K562 (cell line): ENCODE measurements at regions not wholly inside any gene's neighbourhood (a gene's known extent, or its start where the extent isn't known, plus 50 kb on each side); places are given as distances from the start of the nearest gene placed in this dataset.
A peak's percentile ranks its signal among the peaks of the same experiment; 100 is the strongest.

Source experiments
- ATAC-seq: fragments of 200-7000 bp; cut with Tn5 transposase; 3 replicates; pipeline ENCODE4 v1.9.1; 2020; ENCODE audit warnings: moderate library complexity
- BruUV-seq: library from RNA; stranded (reverse); fragments of 400-500 nt; replicated peaks from 2 replicates; lab custom pipeline; 2021; lab: Mats Ljungman, UMichigan
- CTCF ChIA-PET: fragments of 300-600 bp; formaldehyde crosslinking; extraction: SDS; loops from one replicate; lab custom pipeline; 2021; ENCODE audit warnings: low intra/inter-chr PET ratio; lab: Yijun Ruan, JAX
- POLR2A ChIA-PET: fragments of 300-600, 350-650 bp; sonication (Branson Sonifier 250); formaldehyde crosslinking; extraction: SDS; loops from one replicate; lab custom pipeline; 2021; ENCODE audit warnings: antibody characterized with exemption, inconsistent platforms; lab: Yijun Ruan, JAX
- DNase-seq, 4 experiments: peaks; one replicate each; pipeline versions ENCODE4 v3.0.0 to v3.0.0-alpha.2; 2011 to 2018; ENCODE audit warnings: low spot score in 3 of 4, mixed read lengths in 3 of 4; ENCODE audit errors: extremely low read depth in 1 of 4
- FAIRE-seq: peaks from 2 replicates; lab custom pipeline; 2011; peaks lifted over from hg19 to GRCh38; lab: Jason Lieb, UNC
- H2AFZ ChIP-seq: 2 replicates; pipeline ENCODE4 v1.6.0; 2011; ENCODE audit warnings: low read depth, low read length, control low read depth, inconsistent platforms
- H3K27ac ChIP-seq: fragments of 200-600 bp; 3 replicates; pipeline ENCODE4 v1.8.0; 2011; ENCODE audit warnings: low read depth, mild to moderate bottlenecking, control low read depth, inconsistent platforms, low read length, moderate library complexity, mixed read lengths; ENCODE audit errors: extremely low read depth
- H3K27me3 ChIP-seq, 2 experiments: fragments of 300-600 bp in 1 of 2; 2 replicates in 1 of 2; 3 replicates in 1 of 2; pipeline versions ENCODE4 v1.6.0 to v1.8.0; 2011; ENCODE audit warnings: inconsistent platforms in 2 of 2, low read length in 2 of 2, mild to moderate bottlenecking in 1 of 2, mixed read lengths in 1 of 2, moderate library complexity in 1 of 2; ENCODE audit not compliant: control insufficient read depth in 2 of 2, insufficient read depth in 2 of 2
- H3K36me3 ChIP-seq: fragments of 300-600 bp; 3 replicates; pipeline ENCODE4 v1.8.0; 2011; ENCODE audit warnings: mild to moderate bottlenecking, low read length, inconsistent platforms; ENCODE audit not compliant: control insufficient read depth, insufficient read depth
- H3K4me1 ChIP-seq, 2 experiments: fragments of 200-600 bp in 1 of 2; replicated peaks in 1 of 2; 2 replicates in 1 of 2; 3 replicates in 1 of 2; pipeline versions ENCODE4 v1.5.1 to v1.8.0; 2011; ENCODE audit warnings: inconsistent platforms in 2 of 2, low read length in 2 of 2, mild to moderate bottlenecking in 1 of 2, mixed read lengths in 1 of 2, moderate library complexity in 1 of 2; ENCODE audit not compliant: control insufficient read depth in 2 of 2, insufficient read depth in 2 of 2
- H3K4me2 ChIP-seq: 2 replicates; pipeline ENCODE4 v1.6.1; 2011; ENCODE audit warnings: low read length, control low read depth, inconsistent platforms, mixed read lengths; ENCODE audit not compliant: insufficient read depth
- H3K4me3 ChIP-seq: fragments of 200-600 bp; sonication (generic), shearing (Covaris generic); 2 replicates; pipeline ENCODE4 v1.5.1; 2016; ENCODE audit warnings: control low read depth, inconsistent platforms
- H3K79me2 ChIP-seq: fragments of 200-600 bp; 3 replicates; pipeline ENCODE4 v1.8.0; 2011; ENCODE audit warnings: low read length, inconsistent platforms; ENCODE audit not compliant: control insufficient read depth, insufficient read depth
- H3K9ac ChIP-seq, 2 experiments: 2 replicates each; pipeline versions ENCODE4 v1.6.0 to v1.6.1; 2011; ENCODE audit warnings: low read depth in 2 of 2, low read length in 2 of 2, control low read depth in 1 of 2, inconsistent platforms in 1 of 2, mild to moderate bottlenecking in 1 of 2, mixed read lengths in 1 of 2; ENCODE audit not compliant: insufficient read depth in 1 of 2
- H3K9me1 ChIP-seq: one replicate; pipeline ENCODE4 v1.6.0; 2011; ENCODE audit warnings: inconsistent platforms, mild to moderate bottlenecking, low read length, moderate library complexity; ENCODE audit not compliant: control insufficient read depth, insufficient read depth
- H3K9me3 ChIP-seq: replicated peaks from 2 replicates; pipeline ENCODE4 v1.5.1; 2011; ENCODE audit warnings: low read depth, low read length, inconsistent platforms; ENCODE audit not compliant: control insufficient read depth, insufficient read depth
- H4K20me1 ChIP-seq: replicated peaks from 2 replicates; pipeline ENCODE4 v1.6.1; 2011; ENCODE audit warnings: low read length, inconsistent platforms, mixed read lengths; ENCODE audit not compliant: control insufficient read depth, insufficient read depth
- FOXK1 ChIP-seq: sonication (generic); formaldehyde crosslinking; IDR thresholded peaks from 2 replicates; pipeline ENCODE4 v1.8.0; 2022; ENCODE audit warnings: missing genetic modification reagents, mild to moderate bottlenecking, borderline replicate concordance
- HLTF ChIP-seq: fragments of 450-650 bp; IDR thresholded peaks from 2 replicates; pipeline ENCODE4 v1.6.1; 2016
- LCOR ChIP-seq: sonication (generic); formaldehyde crosslinking; IDR thresholded peaks from 2 replicates; pipeline ENCODE4 v1.8.0; 2022; ENCODE audit warnings: mild to moderate bottlenecking, missing genetic modification reagents
- NFATC3 ChIP-seq: fragments of 450-650 bp; IDR thresholded peaks from 2 replicates; pipeline ENCODE4 v1.6.1; 2017; ENCODE audit warnings: mild to moderate bottlenecking
- PTBP1 ChIP-seq: fragments of 200-400 bp; formaldehyde crosslinking; IDR thresholded peaks from 2 replicates; pipeline ENCODE4 v1.6.1; 2017; ENCODE audit warnings: low read depth, low read length
- PTRF ChIP-seq: fragments of 450-650 bp; IDR thresholded peaks from 2 replicates; pipeline ENCODE4 v1.6.1; 2016; ENCODE audit warnings: mild to moderate bottlenecking, missing genetic modification characterization, missing compliant biosample characterization
- PTTG1 ChIP-seq: fragments of 450-650 bp; IDR thresholded peaks from 2 replicates; pipeline ENCODE4 v1.6.1; 2016; ENCODE audit warnings: low read depth, mild to moderate bottlenecking, missing genetic modification characterization, missing compliant biosample characterization
- SETDB1 ChIP-seq: IDR thresholded peaks from one replicate; pipeline ENCODE4 v1.6.1; 2012; ENCODE audit warnings: low read length, control low read depth, inconsistent platforms
- SRSF3 ChIP-seq: fragments of 200-400 bp; formaldehyde crosslinking; IDR thresholded peaks from 2 replicates; pipeline ENCODE4 v1.6.1; 2016; ENCODE audit warnings: mild to moderate bottlenecking, low read length, moderate library complexity; ENCODE audit not compliant: insufficient read depth
- TFAM ChIP-seq: fragments of 250-450 bp; sonication (Bioruptor Pico); conservative IDR thresholded peaks from 2 replicates; pipeline ENCODE4 v1.5.0; 2021; ENCODE audit warnings: mild to moderate bottlenecking, moderate library complexity
- YY1 ChIP-seq, 3 experiments: IDR thresholded peaks; 2 replicates each; pipeline ENCODE4 v1.6.1; 2011; ENCODE audit warnings: low read length in 2 of 3, mild to moderate bottlenecking in 2 of 3, moderate library complexity in 2 of 3, borderline replicate concordance in 1 of 3, control low read depth in 1 of 3, low read depth in 1 of 3; ENCODE audit not compliant: insufficient read depth in 3 of 3, insufficient replicate concordance in 2 of 3, control insufficient read depth in 1 of 3, insufficient read length in 1 of 3; ENCODE audit errors: extremely low read depth in 1 of 3
- ZBTB7A ChIP-seq: IDR thresholded peaks from 2 replicates; pipeline ENCODE4 v1.6.1; 2011; ENCODE audit warnings: low read depth, mild to moderate bottlenecking, low read length, moderate library complexity, borderline replicate concordance; ENCODE audit not compliant: control insufficient read depth
- ZNF764 ChIP-seq: fragments of 250-450 bp; sonication (Bioruptor Pico); IDR thresholded peaks from 2 replicates; pipeline ENCODE4 v1.4.0; 2020; ENCODE audit warnings: low read depth, mild to moderate bottlenecking, moderate library complexity
- WGBS: fragments of 100-300 bp; shearing (Covaris generic); methylation state at CpG from one replicate; pipeline ENCODE4 v1.1.6; 2016; ENCODE audit warnings: low coverage, mixed read lengths; ENCODE audit not compliant: insufficient coverage; ENCODE audit errors: missing lambda C conversion rate; 5-methylcytosine and 5-hydroxymethylcytosine counted together
- in situ Hi-C: fragments of 300-500 bp; cut with MboI; formaldehyde crosslinking; loops from 4 replicates; pipeline ENCODE4 v1.15.0; 2018; ENCODE audit warnings: inconsistent platforms, mixed read lengths
- intact Hi-C: fragments of 100-400 bp; cut with micrococcal nuclease; formaldehyde crosslinking; loops from 2 replicates; pipeline ENCODE4 v1.14.2; 2022
- TF ChIP-seq, protein P1 (sequence below): fragments of 450-650 bp; formaldehyde crosslinking; conservative IDR thresholded peaks from 2 replicates; pipeline ENCODE4 v1.4.0; 2022; ENCODE audit warnings: mild to moderate bottlenecking, missing genetic modification characterization
- TF ChIP-seq, protein P2 (sequence below): fragments of 250-450 bp; sonication (Bioruptor Pico); IDR thresholded peaks from 2 replicates; pipeline ENCODE4 v1.4.0; 2020; ENCODE audit warnings: mild to moderate bottlenecking, moderate library complexity
- TF ChIP-seq, protein P3 (sequence below): fragments of 450-650 bp; IDR thresholded peaks from 2 replicates; pipeline ENCODE4 v1.6.1; 2016; ENCODE audit warnings: low read depth, mild to moderate bottlenecking, moderate library complexity
- TF ChIP-seq, protein P4 (sequence below): fragments of 450-650 bp; IDR thresholded peaks from 2 replicates; pipeline ENCODE4 v1.6.1; 2017; ENCODE audit warnings: antibody characterized with exemption

DNA sequence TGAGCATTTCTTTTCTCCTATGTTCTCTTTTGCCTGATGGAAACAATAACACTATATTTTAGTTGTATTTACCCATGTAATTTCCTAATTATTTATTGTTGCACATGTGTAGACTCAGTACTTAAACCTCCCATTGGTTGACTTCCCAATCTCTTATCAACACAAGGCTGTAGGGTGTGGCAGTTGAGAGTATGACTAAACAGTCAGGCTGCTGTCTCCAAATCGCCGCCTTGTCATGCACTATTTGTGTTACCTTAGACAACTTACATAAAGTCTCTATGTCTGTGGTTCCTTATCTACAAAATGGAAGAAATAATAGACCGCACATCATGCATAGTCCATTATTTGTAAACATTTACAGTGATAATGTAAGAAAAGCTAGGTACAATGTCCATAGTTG, 68.9 kb upstream of the EFNA5 start:
- in situ Hi-C loops, result no loop called here
- Histone ChIP-seq H3K4me3 (no peak overlapping the region), H3K27ac (no peak overlapping the region), H3K9ac (no peak overlapping the region), H4K20me1 (no peaks in the 10 kb centered on the region), H3K36me3 (no peaks in the 10 kb centered on the region), H2AFZ (no peak overlapping the region), H3K9me3 (no peaks in the 10 kb centered on the region), H3K27me3 (no peaks in the 10 kb centered on the region), H3K4me2 (no peak overlapping the region), H3K79me2 (no peaks in the 10 kb centered on the region), H3K4me1 (no peaks in the 10 kb centered on the region), H3K9me1 (no peaks in the 10 kb centered on the region)
- ChIA-PET POLR2A (no interaction called here), CTCF (no interaction called here)
- intact Hi-C loops, result no loop called here
- no peak for ATAC-seq
- FAIRE-seq, result no peak
- TF ChIP-seq HLTF (no peak), SETDB1 (no peak), LCOR (no peak), PTTG1 (no peak), SRSF3 (no peak), PTBP1 (no peak), ZBTB7A (no peak), PTRF (no peak), TFAM (CRISPR knock-in tag) (no peak), ZNF764 (no peak), YY1 (IDR thresholded peaks at IDR 0.05; ENCODE audit: borderline replicate concordance in 1 of 3, control insufficient read depth in 1 of 3, extremely low read depth in 1 of 3, insufficient read depth in 3 of 3, insufficient read length in 1 of 3, insufficient replicate concordance in 2 of 3, low read depth in 1 of 3, low read length in 2 of 3) (no peak), FOXK1 (CRISPR knock-in tag) (no peak), NFATC3 (no peak)
- TF ChIP-seq, protein P1, sequence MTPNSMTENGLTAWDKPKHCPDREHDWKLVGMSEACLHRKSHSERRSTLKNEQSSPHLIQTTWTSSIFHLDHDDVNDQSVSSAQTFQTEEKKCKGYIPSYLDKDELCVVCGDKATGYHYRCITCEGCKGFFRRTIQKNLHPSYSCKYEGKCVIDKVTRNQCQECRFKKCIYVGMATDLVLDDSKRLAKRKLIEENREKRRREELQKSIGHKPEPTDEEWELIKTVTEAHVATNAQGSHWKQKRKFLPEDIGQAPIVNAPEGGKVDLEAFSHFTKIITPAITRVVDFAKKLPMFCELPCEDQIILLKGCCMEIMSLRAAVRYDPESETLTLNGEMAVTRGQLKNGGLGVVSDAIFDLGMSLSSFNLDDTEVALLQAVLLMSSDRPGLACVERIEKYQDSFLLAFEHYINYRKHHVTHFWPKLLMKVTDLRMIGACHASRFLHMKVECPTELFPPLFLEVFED, result no peak
- TF ChIP-seq, protein P2, sequence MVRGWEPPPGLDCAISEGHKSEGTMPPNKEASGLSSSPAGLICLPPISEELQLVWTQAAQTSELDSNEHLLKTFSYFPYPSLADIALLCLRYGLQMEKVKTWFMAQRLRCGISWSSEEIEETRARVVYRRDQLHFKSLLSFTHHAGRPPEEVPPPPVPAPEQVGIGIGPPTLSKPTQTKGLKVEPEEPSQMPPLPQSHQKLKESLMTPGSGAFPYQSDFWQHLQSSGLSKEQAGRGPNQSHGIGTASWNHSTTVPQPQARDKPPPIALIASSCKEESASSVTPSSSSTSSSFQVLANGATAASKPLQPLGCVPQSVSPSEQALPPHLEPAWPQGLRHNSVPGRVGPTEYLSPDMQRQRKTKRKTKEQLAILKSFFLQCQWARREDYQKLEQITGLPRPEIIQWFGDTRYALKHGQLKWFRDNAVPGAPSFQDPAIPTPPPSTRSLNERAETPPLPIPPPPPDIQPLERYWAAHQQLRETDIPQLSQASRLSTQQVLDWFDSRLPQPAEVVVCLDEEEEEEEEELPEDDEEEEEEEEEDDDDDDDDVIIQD (CRISPR knock-in tag), result no peak
- TF ChIP-seq, protein P3, sequence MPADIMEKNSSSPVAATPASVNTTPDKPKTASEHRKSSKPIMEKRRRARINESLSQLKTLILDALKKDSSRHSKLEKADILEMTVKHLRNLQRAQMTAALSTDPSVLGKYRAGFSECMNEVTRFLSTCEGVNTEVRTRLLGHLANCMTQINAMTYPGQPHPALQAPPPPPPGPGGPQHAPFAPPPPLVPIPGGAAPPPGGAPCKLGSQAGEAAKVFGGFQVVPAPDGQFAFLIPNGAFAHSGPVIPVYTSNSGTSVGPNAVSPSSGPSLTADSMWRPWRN, result no peak
- TF ChIP-seq, protein P4, sequence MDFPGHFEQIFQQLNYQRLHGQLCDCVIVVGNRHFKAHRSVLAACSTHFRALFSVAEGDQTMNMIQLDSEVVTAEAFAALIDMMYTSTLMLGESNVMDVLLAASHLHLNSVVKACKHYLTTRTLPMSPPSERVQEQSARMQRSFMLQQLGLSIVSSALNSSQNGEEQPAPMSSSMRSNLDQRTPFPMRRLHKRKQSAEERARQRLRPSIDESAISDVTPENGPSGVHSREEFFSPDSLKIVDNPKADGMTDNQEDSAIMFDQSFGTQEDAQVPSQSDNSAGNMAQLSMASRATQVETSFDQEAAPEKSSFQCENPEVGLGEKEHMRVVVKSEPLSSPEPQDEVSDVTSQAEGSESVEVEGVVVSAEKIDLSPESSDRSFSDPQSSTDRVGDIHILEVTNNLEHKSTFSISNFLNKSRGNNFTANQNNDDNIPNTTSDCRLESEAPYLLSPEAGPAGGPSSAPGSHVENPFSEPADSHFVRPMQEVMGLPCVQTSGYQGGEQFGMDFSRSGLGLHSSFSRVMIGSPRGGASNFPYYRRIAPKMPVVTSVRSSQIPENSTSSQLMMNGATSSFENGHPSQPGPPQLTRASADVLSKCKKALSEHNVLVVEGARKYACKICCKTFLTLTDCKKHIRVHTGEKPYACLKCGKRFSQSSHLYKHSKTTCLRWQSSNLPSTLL, result no peak
- peak in 1 of 4 experiments; percentile 0 for DNase-seq
- 0% methylated on average over 3 of the region's 3 CpGs for WGBS
- no TSS peak for BruUV-seq
